Umbilical cord (tissue), 1 donor: ENCODE measurements at regions not wholly inside any gene's neighbourhood (a gene's known extent, or its start where the extent isn't known, plus 50 kb on each side); places are given as distances from the start of the nearest gene placed in this dataset.

ENCODE experiments used
- DNase-seq: peaks from one replicate; pipeline ENCODE4 v3.0.0-alpha.2; 2015; ENCODE audit warnings: low spot score

- DNase-seq = no peak
These were observed 235.0 kb upstream of the HNMT start for GRCh38 chr2:137729305-137729704.

DNA sequence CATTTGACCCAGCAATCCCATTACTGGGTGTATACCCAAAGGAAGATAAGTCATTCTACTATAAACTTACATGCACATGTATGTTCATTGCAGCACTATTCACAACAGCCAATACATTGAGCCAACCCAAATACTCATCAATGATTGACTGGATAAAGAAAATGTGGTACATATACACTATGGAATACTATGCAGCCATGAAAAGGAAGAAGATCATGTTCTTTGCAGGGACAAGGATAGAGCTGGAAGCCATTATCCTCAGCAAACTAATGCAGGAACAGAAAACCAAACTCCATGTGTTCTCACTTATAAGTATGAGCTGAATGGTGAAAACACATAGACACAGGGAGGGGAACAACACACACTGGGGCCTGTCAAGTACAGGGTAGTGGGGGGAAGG, 226.7 kb upstream of the HNMT start:
- DNase-seq = no peak

- no peak for DNase-seq
These were observed 222.4 kb upstream of the HNMT start for GRCh38 chr2:137741784-137742362.

- no peak for DNase-seq
These were observed 216.8 kb upstream of the HNMT start for GRCh38 chr2:137747509-137747908.

DNA sequence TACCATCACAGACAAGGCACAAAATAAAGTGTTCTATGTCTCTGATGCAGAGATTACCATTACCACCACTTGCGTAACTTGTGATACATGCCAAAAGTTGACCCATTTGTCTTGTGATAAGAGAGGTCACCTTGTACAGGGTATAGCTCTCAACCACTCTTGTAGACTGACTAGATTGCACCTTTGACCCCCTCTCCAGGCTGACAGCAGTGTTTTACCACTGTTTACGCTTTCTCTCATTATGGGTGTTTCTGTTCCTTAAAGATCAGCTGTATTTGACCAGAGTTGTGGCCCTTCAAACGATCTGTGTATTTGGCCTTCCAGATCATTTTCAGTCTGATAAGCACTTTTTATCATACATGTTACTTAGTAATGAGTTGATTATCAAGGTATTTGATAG, 215.7 kb upstream of the HNMT start:
- DNase-seq = no peak

DNA sequence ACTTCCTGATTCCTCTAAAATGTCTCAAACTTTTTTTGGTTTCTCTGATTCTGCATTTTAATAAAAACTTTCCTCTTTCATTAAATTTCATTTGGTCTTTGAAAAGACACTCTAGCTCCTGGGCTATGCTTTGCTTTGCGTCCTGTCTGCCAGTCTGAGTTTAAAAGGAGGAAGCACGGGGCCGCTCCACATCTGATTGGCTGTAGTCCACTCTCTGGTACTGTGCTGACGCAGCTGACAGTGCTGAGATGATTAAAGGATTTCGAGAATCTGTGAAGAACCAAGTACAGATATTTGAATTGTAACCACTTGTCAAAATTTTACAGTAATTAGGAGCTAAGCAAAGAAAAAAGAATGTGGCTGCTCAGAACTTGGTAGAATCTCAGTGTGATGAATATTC, 199.6 kb upstream of the HNMT start:
- peak; percentile 80 for DNase-seq

DNA sequence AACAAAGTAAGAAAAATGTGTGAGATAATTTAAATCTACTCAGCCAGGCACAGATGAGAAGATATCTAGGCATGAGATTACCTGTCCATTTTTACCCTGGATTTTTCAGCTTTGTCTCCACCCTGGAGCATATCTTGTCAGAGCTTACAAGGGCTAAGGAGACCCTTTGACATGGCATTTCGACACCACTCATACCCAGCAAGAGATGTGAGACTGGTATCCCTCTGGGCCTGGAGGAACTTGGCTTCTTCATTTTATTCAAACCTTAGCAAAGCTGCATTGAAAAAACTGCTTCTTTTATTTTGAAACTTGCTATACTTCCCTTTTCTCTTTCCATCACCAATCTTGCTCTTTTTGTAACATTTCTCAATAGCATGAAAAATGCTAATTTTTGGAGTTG, 194.9 kb upstream of the HNMT start:
- DNase-seq = no peak

DNA sequence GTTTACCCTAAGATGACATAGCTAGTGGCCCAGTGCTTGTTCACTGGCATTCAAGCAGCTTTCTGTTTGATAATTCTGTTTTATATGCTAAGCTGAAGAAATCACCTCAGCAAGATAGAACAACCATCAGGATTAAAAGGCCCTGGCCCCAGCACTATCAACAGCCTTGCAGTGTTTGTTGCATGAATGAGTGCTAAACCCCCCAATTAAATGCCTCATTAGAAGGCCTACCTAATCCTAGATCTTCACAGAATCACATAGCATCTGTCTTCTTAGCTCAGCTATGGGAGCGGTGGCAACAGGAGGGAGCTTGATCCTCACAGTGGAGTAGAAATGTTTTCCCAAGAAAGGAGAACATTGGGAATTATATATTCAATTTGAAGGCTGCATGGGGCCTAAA, 194.1 kb upstream of the HNMT start:
- DNase-seq = no peak

DNA sequence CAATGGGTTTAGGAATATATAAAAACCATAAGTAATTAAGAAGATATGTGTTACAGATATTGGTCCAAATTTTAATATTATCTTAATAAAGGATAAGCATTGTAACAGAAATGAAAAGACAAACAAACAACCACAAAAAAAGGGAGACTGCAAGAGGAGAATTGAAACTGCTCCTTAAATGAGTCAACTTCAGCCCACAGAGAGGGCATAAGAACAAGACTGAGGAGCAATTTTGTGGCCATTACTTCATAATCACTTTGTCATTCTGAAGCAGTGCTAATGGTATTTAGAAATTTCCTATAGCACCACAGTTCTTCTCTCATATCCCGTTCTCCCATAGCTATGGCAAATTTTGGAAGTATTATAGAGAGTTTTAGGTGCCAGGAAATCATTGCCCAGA, 193.2 kb upstream of the HNMT start:
- DNase-seq = no peak

- DNase-seq = no peak
These were observed 191.8 kb upstream of the HNMT start for GRCh38 chr2:137772451-137772850.

- DNase-seq = no peak
These were observed 188.7 kb upstream of the HNMT start for GRCh38 chr2:137775529-137775928.

GRCh38 chr2:137776697-137777096, 187.6 kb upstream of the HNMT start:
- no peak for DNase-seq

GRCh38 chr2:137797641-137798040, 166.6 kb upstream of the HNMT start:
- DNase-seq = no peak

DNA sequence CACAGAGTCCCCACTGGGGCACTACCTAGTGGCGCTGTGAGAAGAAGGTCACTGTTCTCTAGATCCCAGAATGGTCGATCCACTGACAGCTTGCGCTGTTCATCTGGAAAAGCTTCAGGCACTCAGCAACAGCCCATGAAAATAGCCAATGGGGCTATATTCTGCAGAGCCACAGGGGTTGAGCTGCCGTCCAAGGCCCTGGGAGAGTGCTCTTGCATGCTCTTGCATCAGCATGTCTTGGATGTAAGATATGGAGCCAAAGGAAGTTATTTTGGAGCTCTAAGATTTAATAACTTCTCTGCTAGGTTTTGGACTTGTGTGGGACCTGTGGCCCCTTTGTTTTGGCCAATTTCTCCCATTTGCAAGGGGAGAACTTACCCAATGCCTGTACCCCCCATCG, 164.7 kb upstream of the HNMT start:
- no peak for DNase-seq

GRCh38 chr2:137800386-137800785, 163.9 kb upstream of the HNMT start:
- no peak for DNase-seq

DNA sequence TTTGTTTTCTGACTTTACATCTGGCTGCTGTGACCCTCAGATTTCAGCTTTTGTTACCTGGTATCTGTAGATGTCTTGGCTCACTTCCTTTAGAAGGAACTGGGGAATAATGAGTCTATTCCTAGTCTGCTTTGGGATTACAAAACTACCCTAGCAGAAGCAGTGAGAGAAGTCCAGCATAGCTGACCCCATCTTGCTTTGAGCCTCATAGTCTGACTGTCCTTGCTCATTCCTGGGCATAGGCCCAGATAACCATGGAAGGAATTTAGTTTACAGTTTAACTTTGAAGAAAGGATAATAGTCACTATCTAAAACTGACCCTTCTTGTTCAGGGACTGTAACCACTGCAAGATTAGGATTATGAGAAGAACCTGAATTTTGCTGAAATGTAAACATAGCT, 163.0 kb upstream of the HNMT start:
- no peak for DNase-seq

- DNase-seq = peak; percentile 3
These were observed 162.2 kb upstream of the HNMT start for GRCh38 chr2:137802038-137802437.

GRCh38 chr2:137806068-137806805, 158.0 kb upstream of the HNMT start:
- peak; percentile 13 for DNase-seq

DNA sequence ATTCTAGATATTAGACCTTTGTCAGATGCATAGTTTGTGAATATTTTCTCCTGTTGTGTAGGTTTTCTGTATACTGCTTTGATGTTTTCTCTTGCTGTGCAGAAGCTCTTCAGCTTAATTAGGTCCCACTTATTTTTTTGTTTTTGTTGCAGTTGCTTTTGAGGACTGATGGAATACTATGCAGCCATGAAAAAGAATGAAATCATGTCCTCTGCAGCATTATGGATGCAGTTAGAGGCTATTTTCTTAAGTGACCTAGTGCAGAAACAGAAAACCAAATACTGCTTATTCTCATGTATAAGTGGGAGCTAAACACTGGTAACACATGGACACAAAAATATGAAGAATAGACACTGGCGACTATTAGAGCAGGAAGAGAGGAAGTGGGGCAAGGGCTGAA, 155.0 kb upstream of the HNMT start:
- no peak for DNase-seq

DNA sequence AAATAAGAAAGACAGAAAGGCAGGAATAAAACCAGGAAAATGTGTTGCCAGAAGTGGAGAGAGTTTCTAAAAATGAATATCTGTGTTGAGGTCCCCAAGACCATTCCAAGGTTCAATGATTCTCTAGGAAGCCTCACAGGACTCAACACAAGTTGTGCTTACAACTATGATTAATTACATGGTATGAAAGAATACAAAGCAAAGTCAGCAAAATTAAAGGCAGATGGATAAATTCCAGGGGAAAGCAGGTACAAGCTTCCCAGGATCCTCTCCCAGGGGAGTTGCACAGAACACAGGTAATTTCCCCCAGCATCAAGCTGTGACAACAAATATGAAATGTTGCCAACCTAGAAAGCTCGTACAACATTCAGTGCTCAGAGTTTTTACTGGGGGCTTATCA, 154.4 kb upstream of the HNMT start:
- no peak for DNase-seq

DNA sequence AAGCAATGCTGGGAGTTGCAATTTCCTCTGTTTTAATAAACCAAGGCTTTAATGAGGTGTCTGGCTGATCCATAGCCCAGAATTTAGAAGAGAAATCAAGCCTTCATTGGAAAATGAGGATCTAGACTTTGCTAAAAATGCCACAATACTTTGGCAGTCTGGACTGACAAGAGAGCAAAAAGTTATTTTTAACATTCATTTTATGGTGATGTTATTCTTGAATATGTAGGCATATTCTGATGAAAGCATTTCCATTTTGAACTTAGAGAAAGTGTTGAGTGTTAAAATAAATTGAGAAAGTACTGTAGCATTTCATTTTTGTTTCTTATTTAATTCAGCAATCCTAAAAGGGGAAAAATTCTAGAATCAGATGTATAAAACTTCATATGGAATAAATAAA, 151.8 kb upstream of the HNMT start:
- no peak for DNase-seq

GRCh38 chr2:137813176-137813575, 151.1 kb upstream of the HNMT start:
- no peak for DNase-seq

- DNase-seq = peak; percentile 50
These were observed 147.2 kb upstream of the HNMT start for GRCh38 chr2:137817058-137817457.

- no peak for DNase-seq
These were observed 141.1 kb upstream of the HNMT start for GRCh38 chr2:137823196-137823595.
